Neural progenitor cell (in vitro differentiated cells): ENCODE measurements at regions not wholly inside any gene's neighbourhood (a gene's known extent, or its start where the extent isn't known, plus 50 kb on each side); places are given as distances from the start of the nearest gene placed in this dataset.

Source experiments
- DNase-seq: peaks from one replicate; pipeline ENCODE4 v3.0.0-alpha.2; 2016; ENCODE audit warnings: low spot score
- H2AFZ ChIP-seq: fragments of 200-600 bp; sonication (generic); replicated peaks from 2 replicates; pipeline ENCODE4 v1.6.1; 2016; ENCODE audit warnings: antibody characterized with exemption
- H3F3A ChIP-seq: fragments of 200-600 bp; sonication (generic); 2 replicates; pipeline ENCODE4 v1.6.1; 2016; ENCODE audit warnings: antibody characterized with exemption, low read depth
- H3K27ac ChIP-seq: fragments of 200-600 bp; sonication (generic); 2 replicates; pipeline ENCODE4 v1.5.1; 2016; ENCODE audit warnings: mild to moderate bottlenecking
- H3K27me3 ChIP-seq: fragments of 200-600 bp; sonication (generic); 2 replicates; pipeline ENCODE4 v1.6.1; 2016; ENCODE audit warnings: mild to moderate bottlenecking, moderate library complexity
- H3K36me3 ChIP-seq: fragments of 200-600 bp; sonication (generic); 2 replicates; pipeline ENCODE4 v1.5.1; 2016
- H3K4me1 ChIP-seq: fragments of 200-600 bp; sonication (generic); 2 replicates; pipeline ENCODE4 v1.6.1; 2016; ENCODE audit warnings: mixed run types
- H3K4me2 ChIP-seq: fragments of 200-600 bp; sonication (generic); 2 replicates; pipeline ENCODE4 v1.6.1; 2016
- H3K4me3 ChIP-seq: fragments of 200-600 bp; sonication (generic); 2 replicates; pipeline ENCODE4 v1.5.1; 2016
- H3K79me2 ChIP-seq: fragments of 200-600 bp; sonication (generic); 2 replicates; pipeline ENCODE4 v1.6.1; 2016; ENCODE audit warnings: low read depth
- H3K9ac ChIP-seq: fragments of 200-600 bp; sonication (generic); 2 replicates; pipeline ENCODE4 v1.6.1; 2016
- H3K9me3 ChIP-seq: fragments of 200-600 bp; sonication (generic); 2 replicates; pipeline ENCODE4 v1.5.1; 2016; ENCODE audit warnings: low read depth
- H4K20me1 ChIP-seq: fragments of 200-600 bp; sonication (generic); 2 replicates; pipeline ENCODE4 v1.6.1; 2016; ENCODE audit warnings: low read depth
- H3K27ac Mint-ChIP-seq: 3 replicates; pipeline ENCODE4 v1.8.0; 2021; ENCODE audit warnings: mixed read lengths
- H3K27me3 Mint-ChIP-seq: 2 replicates; pipeline ENCODE4 v1.8.0; 2022; ENCODE audit warnings: low read depth, mild to moderate bottlenecking, inconsistent platforms, moderate library complexity, mixed read lengths; ENCODE audit not compliant: insufficient read depth
- H3K36me3 Mint-ChIP-seq: 3 replicates; pipeline ENCODE4 v1.8.0; 2021; ENCODE audit warnings: mixed read lengths
- H3K4me1 Mint-ChIP-seq: 3 replicates; pipeline ENCODE4 v1.8.0; 2021; ENCODE audit warnings: mixed read lengths
- H3K4me3 Mint-ChIP-seq: 3 replicates; pipeline ENCODE4 v1.8.0; 2021; ENCODE audit warnings: mild to moderate bottlenecking, moderate library complexity, mixed read lengths
- H3K9me3 Mint-ChIP-seq: 3 replicates; pipeline ENCODE4 v1.8.0; 2020; ENCODE audit warnings: mixed read lengths
- EZH2 ChIP-seq: fragments of 200-600 bp; sonication (generic); IDR thresholded peaks from 2 replicates; pipeline ENCODE4 v1.6.1; 2017; ENCODE audit warnings: antibody characterized with exemption, mild to moderate bottlenecking, moderate library complexity
- EZH2phosphoT487 ChIP-seq: fragments of 200-600 bp; sonication (generic); IDR thresholded peaks from 2 replicates; pipeline ENCODE4 v1.6.1; 2017; ENCODE audit warnings: antibody characterized with exemption
- TF ChIP-seq, protein P1 (sequence below): fragments of 200-600 bp; sonication (generic); IDR thresholded peaks from 2 replicates; pipeline ENCODE4 v1.5.1; 2017; ENCODE audit warnings: antibody characterized with exemption, mild to moderate bottlenecking

DNA sequence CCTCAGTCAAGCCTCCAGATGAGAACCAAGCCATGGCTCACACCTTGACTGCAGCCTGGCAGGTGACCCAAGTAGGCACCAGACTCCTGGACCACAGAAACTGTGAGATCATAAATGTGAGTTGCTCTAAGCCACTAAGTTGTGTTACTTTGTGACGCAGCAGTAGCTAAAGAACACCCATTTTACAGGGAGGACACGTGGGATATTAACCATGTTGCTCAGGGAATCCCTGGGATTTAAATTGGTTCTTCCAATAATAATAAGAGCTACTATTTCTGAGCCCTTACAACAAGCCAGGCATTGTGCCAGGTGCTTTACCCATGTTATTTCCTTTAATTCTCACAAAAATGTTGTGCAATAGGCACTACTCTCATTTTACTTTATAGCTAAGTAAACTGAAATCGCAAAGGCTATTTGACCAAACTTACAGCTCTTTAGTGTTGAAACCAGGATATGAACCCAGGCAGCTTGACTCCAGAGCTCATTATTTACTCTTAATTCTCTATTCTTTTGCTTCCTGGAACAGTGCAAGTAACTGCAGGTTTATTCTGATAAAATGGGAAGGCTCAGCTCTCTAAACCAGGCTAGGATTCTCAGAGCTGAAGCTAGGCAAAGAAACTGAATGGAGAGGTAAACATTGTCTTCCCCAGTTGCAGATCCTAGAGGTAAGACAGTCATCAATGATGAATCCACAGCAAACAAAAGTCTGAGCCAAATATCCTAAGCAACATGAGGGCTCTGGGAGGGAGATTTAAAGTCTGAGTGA is 294.4 kb downstream of the KBTBD8 start:
- Histone ChIP-seq H3K79me2 (no peaks in the 10 kb centered on the region), H3F3A (no peaks in the 10 kb centered on the region), H2AFZ (no peak overlapping the region), H3K27ac (no peak overlapping the region), H3K27me3 (no peaks in the 10 kb centered on the region), H3K9me3 (no peaks in the 10 kb centered on the region), H3K4me3 (no peak overlapping the region), H3K36me3 (no peaks in the 10 kb centered on the region), H4K20me1 (no peaks in the 10 kb centered on the region), H3K4me2 (no peak overlapping the region), H3K9ac (no peak overlapping the region), H3K4me1 (no peaks in the 10 kb centered on the region)
- no peak for DNase-seq
- peaks cover 3% of the 10 kb centered on the region for H3K27me3 Mint-ChIP-seq
- no peak overlapping the region for H3K4me3 Mint-ChIP-seq
- H3K9me3 Mint-ChIP-seq, result no peaks in the 10 kb centered on the region
- H3K27ac Mint-ChIP-seq, result no peak overlapping the region
- peaks cover 8% of the 10 kb centered on the region for H3K4me1 Mint-ChIP-seq
- TF ChIP-seq EZH2phosphoT487 (no peak), EZH2 (no peak)
- TF ChIP-seq, protein P1, sequence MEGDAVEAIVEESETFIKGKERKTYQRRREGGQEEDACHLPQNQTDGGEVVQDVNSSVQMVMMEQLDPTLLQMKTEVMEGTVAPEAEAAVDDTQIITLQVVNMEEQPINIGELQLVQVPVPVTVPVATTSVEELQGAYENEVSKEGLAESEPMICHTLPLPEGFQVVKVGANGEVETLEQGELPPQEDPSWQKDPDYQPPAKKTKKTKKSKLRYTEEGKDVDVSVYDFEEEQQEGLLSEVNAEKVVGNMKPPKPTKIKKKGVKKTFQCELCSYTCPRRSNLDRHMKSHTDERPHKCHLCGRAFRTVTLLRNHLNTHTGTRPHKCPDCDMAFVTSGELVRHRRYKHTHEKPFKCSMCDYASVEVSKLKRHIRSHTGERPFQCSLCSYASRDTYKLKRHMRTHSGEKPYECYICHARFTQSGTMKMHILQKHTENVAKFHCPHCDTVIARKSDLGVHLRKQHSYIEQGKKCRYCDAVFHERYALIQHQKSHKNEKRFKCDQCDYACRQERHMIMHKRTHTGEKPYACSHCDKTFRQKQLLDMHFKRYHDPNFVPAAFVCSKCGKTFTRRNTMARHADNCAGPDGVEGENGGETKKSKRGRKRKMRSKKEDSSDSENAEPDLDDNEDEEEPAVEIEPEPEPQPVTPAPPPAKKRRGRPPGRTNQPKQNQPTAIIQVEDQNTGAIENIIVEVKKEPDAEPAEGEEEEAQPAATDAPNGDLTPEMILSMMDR, result no peak
- H3K36me3 Mint-ChIP-seq, result no peaks in the 10 kb centered on the region

DNA sequence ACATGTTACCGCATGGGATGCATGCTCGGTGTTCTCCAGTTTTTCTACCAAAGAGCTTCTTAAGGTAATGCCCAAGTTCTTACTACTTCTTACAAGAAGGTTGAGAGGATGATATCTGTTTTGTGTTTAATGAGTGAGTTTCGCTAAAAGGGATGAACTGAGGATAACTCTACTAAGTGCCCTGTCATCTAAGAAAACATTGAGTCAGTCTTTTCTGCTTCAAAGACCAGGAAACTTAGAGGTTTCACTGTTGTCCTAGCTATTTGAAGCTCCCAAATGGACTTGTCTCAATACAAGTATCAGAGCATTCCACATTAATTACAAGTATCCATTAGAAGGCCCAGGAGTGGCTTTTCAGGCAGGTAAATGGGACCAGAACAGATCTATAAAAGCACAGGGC is 296.2 kb downstream of the KBTBD8 start:
- no peak overlapping the region for H2AFZ ChIP-seq
- H3K4me2 ChIP-seq, result no peak overlapping the region
- no peaks in the 10 kb centered on the region for H3K27me3 ChIP-seq
- H3K4me3 ChIP-seq, result no peak overlapping the region
- Mint-ChIP-seq H3K27me3 (peaks cover 3% of the 10 kb centered on the region), H3K36me3 (no peaks in the 10 kb centered on the region), H3K4me1 (peaks cover 8% of the 10 kb centered on the region), H3K9me3 (no peaks in the 10 kb centered on the region), H3K4me3 (no peak overlapping the region), H3K27ac (no peak overlapping the region)
- no peaks in the 10 kb centered on the region for H3K79me2 ChIP-seq
- no peaks in the 10 kb centered on the region for H3K9me3 ChIP-seq
- DNase-seq, result no peak
- H3K9ac ChIP-seq, result no peak overlapping the region
- no peaks in the 10 kb centered on the region for H4K20me1 ChIP-seq
- no peak overlapping the region for H3K27ac ChIP-seq
- no peak for TF ChIP-seq EZH2
- H3K4me1 ChIP-seq, result no peaks in the 10 kb centered on the region
- H3K36me3 ChIP-seq, result no peaks in the 10 kb centered on the region
- H3F3A ChIP-seq, result no peaks in the 10 kb centered on the region

DNA sequence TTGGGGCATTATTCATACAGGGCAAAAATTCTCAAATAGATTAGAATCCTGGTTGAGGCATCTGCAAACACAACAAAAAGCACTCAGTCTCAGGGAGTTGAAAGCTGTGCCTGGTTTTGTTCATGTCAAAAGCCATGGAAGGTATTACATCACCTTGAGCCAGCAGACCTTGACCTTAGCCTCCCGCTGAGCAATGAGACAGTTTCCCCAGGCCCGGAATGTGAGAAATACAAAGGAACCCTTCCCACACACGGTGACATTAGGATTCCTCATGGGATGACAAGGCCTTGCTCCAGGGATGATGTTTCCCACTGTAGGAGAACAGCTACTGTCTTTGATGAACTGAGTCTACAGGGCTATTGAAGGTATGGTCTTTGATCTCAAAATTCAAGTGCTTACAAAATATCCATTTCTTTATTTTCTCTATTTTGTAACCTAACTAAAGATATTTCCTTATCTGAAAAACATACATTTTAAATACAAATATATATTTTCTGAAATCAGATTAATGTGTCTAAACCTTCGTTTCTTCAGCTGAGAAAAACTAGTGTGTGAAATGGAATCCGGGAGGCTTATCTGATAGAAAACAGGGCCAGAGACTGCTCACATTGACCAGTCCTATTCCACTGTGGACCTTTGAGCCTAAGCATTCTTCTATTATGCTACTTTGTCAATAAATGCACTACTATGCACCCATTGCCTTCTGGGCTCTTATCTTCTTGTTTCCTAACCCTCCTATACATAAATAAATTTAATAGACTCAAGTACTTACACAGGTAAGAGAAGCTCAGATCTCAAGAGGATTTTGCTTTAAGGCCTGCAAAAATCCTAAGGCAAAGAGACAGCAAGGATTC is 298.2 kb downstream of the KBTBD8 start:
- H3K27me3 Mint-ChIP-seq, result peaks cover 2% of the 10 kb centered on the region
- no peaks in the 10 kb centered on the region for H3K36me3 Mint-ChIP-seq
- Histone ChIP-seq H2AFZ (no peak overlapping the region), H3K4me1 (no peaks in the 10 kb centered on the region), H3K4me3 (no peak overlapping the region), H3K36me3 (no peaks in the 10 kb centered on the region), H3F3A (no peaks in the 10 kb centered on the region), H3K4me2 (no peak overlapping the region), H3K9me3 (no peaks in the 10 kb centered on the region), H3K79me2 (no peaks in the 10 kb centered on the region), H3K9ac (no peak overlapping the region), H3K27ac (no peak overlapping the region), H3K27me3 (no peaks in the 10 kb centered on the region), H4K20me1 (no peaks in the 10 kb centered on the region)
- H3K4me3 Mint-ChIP-seq, result no peak overlapping the region
- H3K27ac Mint-ChIP-seq, result no peak overlapping the region
- DNase-seq, result no peak
- TF ChIP-seq, protein P1, result no peak
- TF ChIP-seq EZH2phosphoT487, result no peak
- no peak for TF ChIP-seq EZH2
- H3K9me3 Mint-ChIP-seq, result no peaks in the 10 kb centered on the region
- peaks cover 8% of the 10 kb centered on the region for H3K4me1 Mint-ChIP-seq
